ENCODE measurements at regions not wholly inside any gene's neighbourhood (a gene's known extent, or its start where the extent isn't known, plus 50 kb on each side); places are given as distances from the start of the nearest gene placed in this dataset.

DNA sequence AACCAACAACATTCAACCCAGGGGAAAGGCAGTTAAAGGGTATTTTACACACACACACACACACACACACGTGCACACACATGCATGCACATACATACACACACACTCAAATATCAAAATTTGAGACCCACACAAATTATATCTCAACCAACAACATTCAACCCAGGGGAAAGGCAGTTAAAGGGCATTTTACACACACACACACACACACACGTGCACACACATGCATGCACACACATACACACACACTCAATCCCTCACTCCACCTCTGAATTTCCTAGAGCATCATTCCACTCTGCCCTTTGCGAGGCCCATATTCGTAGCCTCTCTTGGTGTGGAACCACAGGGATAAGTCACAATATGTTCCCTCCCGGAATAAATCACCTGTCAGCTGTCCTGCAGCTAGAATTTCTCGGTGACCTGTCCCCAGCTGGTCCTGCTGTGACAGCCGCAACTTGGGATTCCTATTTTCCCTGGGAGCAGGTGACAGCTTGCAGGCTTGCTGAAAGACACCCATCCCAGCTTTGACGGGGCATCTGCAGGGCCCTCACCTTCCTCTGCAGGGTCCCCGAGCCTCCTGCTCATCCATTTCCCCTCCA lies 122.7 kb downstream of the PSMG1 start:
- no peak for DNase-seq
- Histone ChIP-seq H3K4me1 (peaks cover 0 to 2% (median 0%) of the 10 kb centered on the region in 4 donors), H3K36me3 (no peaks in the 10 kb centered on the region), H3K27me3 (no peaks in the 10 kb centered on the region), H3K4me3 (no peak overlapping the region), H3K27ac (no peak overlapping the region), H3K9me3 (peaks cover 0 to 4% (median 0%) of the 10 kb centered on the region in 3 donors)
- TF ChIP-seq, protein P1, sequence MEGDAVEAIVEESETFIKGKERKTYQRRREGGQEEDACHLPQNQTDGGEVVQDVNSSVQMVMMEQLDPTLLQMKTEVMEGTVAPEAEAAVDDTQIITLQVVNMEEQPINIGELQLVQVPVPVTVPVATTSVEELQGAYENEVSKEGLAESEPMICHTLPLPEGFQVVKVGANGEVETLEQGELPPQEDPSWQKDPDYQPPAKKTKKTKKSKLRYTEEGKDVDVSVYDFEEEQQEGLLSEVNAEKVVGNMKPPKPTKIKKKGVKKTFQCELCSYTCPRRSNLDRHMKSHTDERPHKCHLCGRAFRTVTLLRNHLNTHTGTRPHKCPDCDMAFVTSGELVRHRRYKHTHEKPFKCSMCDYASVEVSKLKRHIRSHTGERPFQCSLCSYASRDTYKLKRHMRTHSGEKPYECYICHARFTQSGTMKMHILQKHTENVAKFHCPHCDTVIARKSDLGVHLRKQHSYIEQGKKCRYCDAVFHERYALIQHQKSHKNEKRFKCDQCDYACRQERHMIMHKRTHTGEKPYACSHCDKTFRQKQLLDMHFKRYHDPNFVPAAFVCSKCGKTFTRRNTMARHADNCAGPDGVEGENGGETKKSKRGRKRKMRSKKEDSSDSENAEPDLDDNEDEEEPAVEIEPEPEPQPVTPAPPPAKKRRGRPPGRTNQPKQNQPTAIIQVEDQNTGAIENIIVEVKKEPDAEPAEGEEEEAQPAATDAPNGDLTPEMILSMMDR (IDR thresholded peaks at IDR 0.05): no peak
- intact Hi-C loops (cut with DNase I; ENCODE audit: low total_unique reads): no loop called here

DNA sequence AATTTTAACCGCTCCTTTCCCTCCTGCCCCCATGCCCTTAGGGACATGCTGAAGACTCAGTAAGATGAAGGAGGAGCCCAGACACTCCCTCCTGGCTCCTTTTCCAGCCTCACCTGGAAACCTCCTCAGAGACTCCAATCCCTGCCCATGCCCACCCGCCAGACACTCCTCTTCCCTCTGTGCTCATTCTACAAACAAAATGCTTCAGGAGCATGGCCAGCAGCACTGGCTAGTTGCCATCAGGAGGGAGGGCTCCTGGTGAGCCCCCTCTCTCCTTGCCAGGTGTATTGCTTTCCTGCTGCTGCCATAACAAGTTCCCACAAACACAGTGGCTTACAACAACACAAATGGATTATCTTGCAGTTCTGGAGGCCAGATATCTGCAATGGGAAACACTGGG lies 126.1 kb downstream of the PSMG1 start:
- no peaks in the 10 kb centered on the region for H3K4me1 ChIP-seq
- no peak overlapping the region for H3K4me3 ChIP-seq
- H3K27me3 ChIP-seq: no peaks in the 10 kb centered on the region
- intact Hi-C loops (cut with DNase I; ENCODE audit: low total_unique reads): no loop called here
- no peak overlapping the region for H3K27ac ChIP-seq
- H3K36me3 ChIP-seq: no peaks in the 10 kb centered on the region
- no peaks in the 10 kb centered on the region for H3K9me3 ChIP-seq
- TF ChIP-seq, protein P1 (IDR thresholded peaks at IDR 0.05): no peak
- DNase-seq: no peak

DNA sequence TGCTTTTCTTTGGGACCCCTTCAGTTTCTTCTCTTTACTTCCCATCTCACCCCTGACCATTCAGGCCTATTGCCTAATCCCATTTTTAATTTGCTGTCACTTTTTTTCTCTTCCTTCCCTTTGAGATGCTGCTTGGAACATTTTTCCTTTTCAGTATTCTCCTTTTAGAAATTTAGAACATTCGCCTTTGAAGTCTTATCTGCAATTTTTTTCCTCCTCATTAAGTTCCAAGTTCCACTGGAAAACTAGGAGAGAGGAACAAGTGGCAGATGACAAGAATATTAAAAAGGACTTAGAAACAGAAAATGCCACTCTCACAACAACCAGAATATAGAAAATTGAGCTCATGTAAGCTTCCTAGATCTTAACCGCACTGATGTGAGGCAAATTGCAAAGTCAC lies 126.6 kb downstream of the PSMG1 start:
- H3K27me3 ChIP-seq: no peaks in the 10 kb centered on the region
- no peaks in the 10 kb centered on the region for H3K36me3 ChIP-seq
- intact Hi-C loops (cut with DNase I; ENCODE audit: low total_unique reads): no loop called here
- no peak overlapping the region for H3K4me3 ChIP-seq
- peaks cover 0 to 2% (median 0%) of the 10 kb centered on the region in 4 donors for H3K4me1 ChIP-seq
- no peak for DNase-seq
- no peaks in the 10 kb centered on the region for H3K9me3 ChIP-seq
- TF ChIP-seq, protein P1 (IDR thresholded peaks at IDR 0.05): no peak
- H3K27ac ChIP-seq: no peak overlapping the region

DNA sequence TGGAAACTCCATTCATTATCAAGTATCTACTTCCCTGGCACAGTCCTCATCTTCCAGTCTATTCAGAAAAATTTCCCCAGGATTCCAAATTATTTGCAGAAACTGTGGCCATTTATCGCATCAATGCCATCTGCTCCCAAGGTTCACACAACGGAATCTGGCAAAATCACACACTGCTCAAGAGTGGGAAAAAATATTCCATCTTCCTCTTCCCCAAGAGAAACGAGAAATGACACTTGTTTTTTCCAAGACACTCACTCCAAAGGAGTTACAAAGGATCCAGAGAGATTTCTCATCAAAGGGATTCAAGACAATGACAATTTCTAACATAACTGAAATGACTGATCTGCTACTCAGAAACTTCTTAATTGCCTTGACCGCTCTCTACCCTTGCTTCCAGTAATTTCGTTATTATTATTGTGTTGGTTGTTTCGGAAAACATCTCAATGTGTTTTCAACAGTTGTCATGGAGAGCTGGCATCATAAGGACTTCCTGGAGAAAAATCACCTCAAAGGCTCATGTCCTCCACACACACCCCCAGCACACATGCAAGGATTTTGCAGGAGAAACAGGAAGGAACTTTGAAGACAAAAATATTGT lies 128.0 kb downstream of the PSMG1 start:
- Histone ChIP-seq H3K4me3 (no peak overlapping the region), H3K36me3 (no peaks in the 10 kb centered on the region), H3K4me1 (peaks cover 0 to 14% (median 7%) of the 10 kb centered on the region in 4 donors), H3K9me3 (no peaks in the 10 kb centered on the region), H3K27ac (no peak overlapping the region), H3K27me3 (no peaks in the 10 kb centered on the region)
- TF ChIP-seq, protein P1 (IDR thresholded peaks at IDR 0.05): no peak
- intact Hi-C loops (cut with DNase I; ENCODE audit: low total_unique reads): no loop called here
- no peak for DNase-seq

DNA sequence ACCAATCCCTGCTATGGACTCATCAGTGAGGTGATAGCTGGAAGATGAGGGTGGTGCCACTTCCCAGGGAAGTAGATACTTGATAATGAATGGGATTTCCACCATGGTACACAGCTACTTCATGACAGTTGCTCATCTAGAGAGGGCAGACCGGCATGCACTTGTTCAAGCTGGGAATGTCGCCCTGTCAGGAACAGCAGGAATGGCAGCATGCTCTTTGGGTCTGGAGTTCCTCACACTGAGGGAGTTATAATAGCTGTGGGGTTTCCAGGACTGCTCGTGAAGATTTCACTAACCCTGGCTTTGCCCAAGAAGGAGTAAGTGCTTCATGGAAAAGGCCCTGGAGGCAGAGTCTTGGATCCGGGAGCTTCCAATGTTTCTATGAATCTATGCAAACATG lies 129.2 kb downstream of the PSMG1 start:
- H3K9me3 ChIP-seq: no peaks in the 10 kb centered on the region
- no peaks in the 10 kb centered on the region for H3K27me3 ChIP-seq
- peaks cover 0 to 14% (median 7%) of the 10 kb centered on the region in 4 donors for H3K4me1 ChIP-seq
- no peaks in the 10 kb centered on the region for H3K36me3 ChIP-seq
- TF ChIP-seq, protein P1 (IDR thresholded peaks at IDR 0.05): no peak
- intact Hi-C loops (cut with DNase I; ENCODE audit: low total_unique reads): no loop called here
- DNase-seq: no peak
- H3K27ac ChIP-seq: no peak overlapping the region
- no peak overlapping the region for H3K4me3 ChIP-seq
